GM12873 (cell line): ENCODE measurements at regions not wholly inside any gene's neighbourhood (a gene's known extent, or its start where the extent isn't known, plus 50 kb on each side); places are given as distances from the start of the nearest gene placed in this dataset.

Source experiments
- CTCF ChIP-seq: IDR thresholded peaks from 2 replicates; pipeline ENCODE4 v1.5.1; 2012; ENCODE audit warnings: low read depth, mild to moderate bottlenecking, moderate library complexity, low read length, control low read depth; ENCODE audit not compliant: insufficient read depth; ENCODE audit errors: missing control alignments

GRCh38 chr19:31138077-31138476, 211.2 kb downstream of the TSHZ3 start:
- TF ChIP-seq CTCF: no peak

- no peak for TF ChIP-seq CTCF
These were observed 213.4 kb downstream of the TSHZ3 start for GRCh38 chr19:31135841-31136240.

GRCh38 chr19:31132753-31133110, 216.5 kb downstream of the TSHZ3 start:
- TF ChIP-seq CTCF: no peak

- TF ChIP-seq CTCF: no peak
These were observed 220.9 kb downstream of the TSHZ3 start for GRCh38 chr19:31128291-31128690.

- no peak for TF ChIP-seq CTCF
These were observed 221.9 kb downstream of the TSHZ3 start for GRCh38 chr19:31127134-31127967.

- no peak for TF ChIP-seq CTCF
These were observed 223.0 kb downstream of the TSHZ3 start for GRCh38 chr19:31126236-31126635.

GRCh38 chr19:31125071-31125470, 224.2 kb downstream of the TSHZ3 start:
- TF ChIP-seq CTCF: no peak
